HepG2 (cell line): ENCODE measurements at regions not wholly inside any gene's neighbourhood (a gene's known extent, or its start where the extent isn't known, plus 50 kb on each side); places are given as distances from the start of the nearest gene placed in this dataset.

Experiments
- ATAC-seq: fragments of 200-7000 bp; cut with Tn5 transposase; 3 replicates; pipeline ENCODE4 v1.9.1; 2020; ENCODE audit warnings: mild to moderate bottlenecking, moderate library complexity
- BruUV-seq: library from RNA; stranded (reverse); fragments of 400-500 nt; replicated peaks from 2 replicates; lab custom pipeline; 2021; lab: Mats Ljungman, UMichigan
- CTCF ChIA-PET: fragments of 300-600 bp; formaldehyde crosslinking; extraction: SDS; loops from one replicate; lab custom pipeline; 2021; ENCODE audit warnings: low total read pairs, inconsistent platforms, low intra/inter-chr PET ratio; lab: Yijun Ruan, JAX
- POLR2A ChIA-PET: fragments of 350-600 bp; sonication (Branson Sonifier 250); formaldehyde crosslinking; loops from one replicate; lab custom pipeline; 2020; ENCODE audit warnings: antibody characterized with exemption, inconsistent platforms; lab: Yijun Ruan, JAX
- DNase-seq: peaks from one replicate; pipeline ENCODE4 v3.0.0-alpha.2; 2015; ENCODE audit warnings: low spot score
- FAIRE-seq: peaks from 3 replicates; lab custom pipeline; 2011; peaks lifted over from hg19 to GRCh38; lab: Jason Lieb, UNC
- H2AFZ ChIP-seq: one replicate; pipeline ENCODE4 v1.6.1; 2011; ENCODE audit warnings: low read length, inconsistent platforms
- H3K27ac ChIP-seq: fragments of 300-600 bp; 3 replicates; pipeline ENCODE4 v1.8.0; 2011; ENCODE audit warnings: mixed run types, mild to moderate bottlenecking, mixed read lengths, low read length, inconsistent platforms; ENCODE audit not compliant: insufficient read depth; ENCODE audit errors: extremely low read length
- H3K27me3 ChIP-seq, 2 experiments: fragments of 200-600 bp in 1 of 2; 2 replicates in 1 of 2; 3 replicates in 1 of 2; pipeline versions ENCODE4 v1.6.0 to v1.8.0; 2011; ENCODE audit warnings: low read length in 2 of 2, mild to moderate bottlenecking in 2 of 2, moderate library complexity in 2 of 2, inconsistent platforms in 1 of 2; ENCODE audit not compliant: insufficient read depth in 2 of 2, control insufficient read depth in 1 of 2
- H3K36me3 ChIP-seq, 2 experiments: fragments of 200-600 bp in 1 of 2; replicated peaks in 1 of 2; 2 replicates in 1 of 2; 3 replicates in 1 of 2; pipeline versions ENCODE4 v1.5.1 to v1.8.0; 2011; ENCODE audit warnings: low read length in 2 of 2, inconsistent platforms in 1 of 2; ENCODE audit not compliant: insufficient read depth in 2 of 2, control insufficient read depth in 1 of 2
- H3K4me1 ChIP-seq: 2 replicates; pipeline ENCODE4 v1.5.1; 2012; ENCODE audit warnings: low read length, inconsistent platforms; ENCODE audit not compliant: insufficient read depth
- H3K4me2 ChIP-seq: 2 replicates; pipeline ENCODE4 v1.6.0; 2011; ENCODE audit warnings: low read depth, low read length, inconsistent platforms
- H3K4me3 ChIP-seq, 3 experiments: fragments of 200-600 bp in 1 of 3; sonication (generic), shearing (Covaris generic) in 1 of 3; replicated peaks in 1 of 3; 2 replicates each; pipeline ENCODE4 v1.5.1; 2011 to 2016; ENCODE audit warnings: low read length in 3 of 3, inconsistent platforms in 2 of 3, low read depth in 2 of 3, mild to moderate bottlenecking in 2 of 3, control low read depth in 1 of 3, mixed read lengths in 1 of 3; ENCODE audit not compliant: insufficient read depth in 1 of 3
- H3K79me2 ChIP-seq: one replicate; pipeline ENCODE4 v1.6.1; 2011; ENCODE audit warnings: low read length, inconsistent platforms; ENCODE audit not compliant: insufficient read depth
- H3K9ac ChIP-seq: 2 replicates; pipeline ENCODE4 v1.6.0; 2011; ENCODE audit warnings: mild to moderate bottlenecking, low read depth, low read length, inconsistent platforms; ENCODE audit not compliant: insufficient read depth
- H3K9me3 ChIP-seq: 2 replicates; pipeline ENCODE4 v1.5.1; 2012; ENCODE audit warnings: mild to moderate bottlenecking, low read length
- H4K20me1 ChIP-seq: 2 replicates; pipeline ENCODE4 v1.6.0; 2011; ENCODE audit warnings: inconsistent platforms, mild to moderate bottlenecking, low read length, moderate library complexity; ENCODE audit not compliant: insufficient read depth
- MAFF ChIP-seq: IDR thresholded peaks from 2 replicates; pipeline ENCODE4 v1.6.1; 2011; ENCODE audit warnings: low read depth, low read length, improper control_type of control experiment
- PHF21A ChIP-seq: sonication (generic); formaldehyde crosslinking; IDR thresholded peaks from 2 replicates; pipeline ENCODE4 v1.5.0; 2020; ENCODE audit warnings: mild to moderate bottlenecking, missing genetic modification reagents
- SYNCRIP ChIP-seq: fragments of 200-400 bp; formaldehyde crosslinking; IDR thresholded peaks from 2 replicates; pipeline ENCODE4 v1.6.1; 2018; ENCODE audit warnings: mild to moderate bottlenecking, low read depth, low read length; ENCODE audit not compliant: insufficient read depth
- TBL1XR1 ChIP-seq: fragments of 150-350 bp; IDR thresholded peaks from 2 replicates; pipeline ENCODE4 v1.6.1; 2014; ENCODE audit warnings: borderline replicate concordance, low read length; ENCODE audit not compliant: partially characterized antibody
- ZNF747 ChIP-seq: sonication (generic); formaldehyde crosslinking; IDR thresholded peaks from 2 replicates; pipeline ENCODE4 v1.8.1; 2023; ENCODE audit warnings: missing genetic modification reagents, mild to moderate bottlenecking, borderline replicate concordance
- WGBS: methylation state at CpG from one replicate; pipeline ENCODE4 v1.1.6; 2017; ENCODE audit warnings: low lambda C conversion rate; 5-methylcytosine and 5-hydroxymethylcytosine counted together
- in situ Hi-C: cut with HindIII; loops from 2 replicates; pipeline ENCODE4 v1.10.0; 2017; ENCODE audit warnings: low pct_unique_long_range_greater_than_20kb; ENCODE audit not compliant: extremely low pct_ligation_motif_present
- intact Hi-C: fragments of 100-400 bp; cut with micrococcal nuclease; formaldehyde crosslinking; loops from one replicate; pipeline ENCODE4 v1.10.0; 2022; ENCODE audit not compliant: unreplicated experiment
- TF ChIP-seq, protein P1 (sequence below): sonication (generic); formaldehyde crosslinking; IDR thresholded peaks from 2 replicates; pipeline ENCODE4 v1.4.0; 2020; ENCODE audit warnings: missing genetic modification reagents; ENCODE audit errors: not compliant biosample characterization
- TF ChIP-seq, protein P2 (sequence below): sonication (generic); formaldehyde crosslinking; IDR thresholded peaks from 2 replicates; pipeline ENCODE4 v1.5.1; 2020; ENCODE audit warnings: missing genetic modification reagents, mild to moderate bottlenecking, borderline replicate concordance

DNA sequence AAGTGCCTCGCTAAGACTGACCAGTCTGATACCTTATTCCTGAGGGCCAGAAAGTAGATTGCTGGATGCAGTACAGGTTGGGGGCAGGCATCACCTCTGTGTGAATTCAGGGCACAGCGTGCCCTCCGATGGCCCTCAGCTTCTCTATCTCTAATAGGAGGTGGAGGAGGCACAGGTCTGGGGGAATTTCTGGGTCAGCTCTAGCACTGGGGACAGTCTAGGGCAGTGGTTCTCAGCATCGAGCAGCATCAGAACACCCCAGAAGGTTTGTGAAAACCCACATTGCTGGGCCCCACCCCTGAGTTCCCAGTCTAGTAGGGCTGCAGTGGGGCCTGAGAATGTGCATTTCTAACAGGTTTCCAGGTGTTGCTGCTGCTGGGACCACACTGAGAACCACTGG, 166.7 kb downstream of the CDC5L start:
- in situ Hi-C loops (no loop called here), intact Hi-C loops (no loop called here)
- H4K20me1 ChIP-seq = no peaks in the 10 kb centered on the region
- no peaks in the 10 kb centered on the region for H3K4me1 ChIP-seq
- no peak overlapping the region for H3K4me2 ChIP-seq
- H3K36me3 ChIP-seq = no peaks in the 10 kb centered on the region
- no peak overlapping the region for H3K27ac ChIP-seq
- TF ChIP-seq, protein P1, sequence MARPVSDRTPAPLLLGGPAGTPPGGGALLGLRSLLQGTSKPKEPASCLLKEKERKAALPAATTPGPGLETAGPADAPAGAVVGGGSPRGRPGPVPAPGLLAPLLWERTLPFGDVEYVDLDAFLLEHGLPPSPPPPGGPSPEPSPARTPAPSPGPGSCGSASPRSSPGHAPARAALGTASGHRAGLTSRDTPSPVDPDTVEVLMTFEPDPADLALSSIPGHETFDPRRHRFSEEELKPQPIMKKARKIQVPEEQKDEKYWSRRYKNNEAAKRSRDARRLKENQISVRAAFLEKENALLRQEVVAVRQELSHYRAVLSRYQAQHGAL (CRISPR knock-in tag) = no peak
- TF ChIP-seq, protein P2, sequence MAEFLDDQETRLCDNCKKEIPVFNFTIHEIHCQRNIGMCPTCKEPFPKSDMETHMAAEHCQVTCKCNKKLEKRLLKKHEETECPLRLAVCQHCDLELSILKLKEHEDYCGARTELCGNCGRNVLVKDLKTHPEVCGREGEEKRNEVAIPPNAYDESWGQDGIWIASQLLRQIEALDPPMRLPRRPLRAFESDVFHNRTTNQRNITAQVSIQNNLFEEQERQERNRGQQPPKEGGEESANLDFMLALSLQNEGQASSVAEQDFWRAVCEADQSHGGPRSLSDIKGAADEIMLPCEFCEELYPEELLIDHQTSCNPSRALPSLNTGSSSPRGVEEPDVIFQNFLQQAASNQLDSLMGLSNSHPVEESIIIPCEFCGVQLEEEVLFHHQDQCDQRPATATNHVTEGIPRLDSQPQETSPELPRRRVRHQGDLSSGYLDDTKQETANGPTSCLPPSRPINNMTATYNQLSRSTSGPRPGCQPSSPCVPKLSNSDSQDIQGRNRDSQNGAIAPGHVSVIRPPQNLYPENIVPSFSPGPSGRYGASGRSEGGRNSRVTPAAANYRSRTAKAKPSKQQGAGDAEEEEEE (CRISPR knock-in tag) = no peak
- TF ChIP-seq ZNF747 (CRISPR knock-in tag) (no peak), SYNCRIP (no peak), MAFF (no peak), PHF21A (CRISPR knock-in tag) (no peak), TBL1XR1 (no peak)
- no TSS peak for BruUV-seq
- POLR2A ChIA-PET = no interaction called here
- CTCF ChIA-PET = no interaction called here
- DNase-seq (no peak), ATAC-seq (no peak), FAIRE-seq (no peak)
- H3K9ac ChIP-seq = no peak overlapping the region
- no peak overlapping the region for H2AFZ ChIP-seq
- H3K79me2 ChIP-seq = no peaks in the 10 kb centered on the region
- peaks cover 5 to 62% of the 10 kb centered on the region in 2 experiments; a peak in 4 of 5 replicates for H3K27me3 ChIP-seq
- H3K9me3 ChIP-seq = no peaks in the 10 kb centered on the region
- no peak overlapping the region for H3K4me3 ChIP-seq
- WGBS = 44% methylated on average over 3 of the region's 4 CpGs
